HFFc6 (cell line): ENCODE measurements at regions not wholly inside any gene's neighbourhood (a gene's known extent, or its start where the extent isn't known, plus 50 kb on each side); places are given as distances from the start of the nearest gene placed in this dataset.

ENCODE experiments used
- DNase-seq: peaks from one replicate; pipeline ENCODE4 v3.0.0-alpha.2; 2018
- H3K27ac Mint-ChIP-seq: 2 replicates; pipeline ENCODE4 v1.8.0; 2020; ENCODE audit warnings: mild to moderate bottlenecking, mixed read lengths
- H3K27me3 Mint-ChIP-seq: 2 replicates; pipeline ENCODE4 v1.8.0; 2021; ENCODE audit warnings: mild to moderate bottlenecking, moderate library complexity, mixed read lengths; ENCODE audit not compliant: insufficient read depth
- H3K36me3 Mint-ChIP-seq: 2 replicates; pipeline ENCODE4 v1.8.0; 2021; ENCODE audit warnings: low read depth, mixed read lengths
- H3K4me1 Mint-ChIP-seq: 2 replicates; pipeline ENCODE4 v1.8.0; 2020; ENCODE audit warnings: low read depth, mixed read lengths
- H3K4me3 Mint-ChIP-seq: 2 replicates; pipeline ENCODE4 v1.8.0; 2020; ENCODE audit warnings: mild to moderate bottlenecking, moderate library complexity, mixed read lengths
- H3K9me3 Mint-ChIP-seq: 2 replicates; pipeline ENCODE4 v1.8.0; 2020; ENCODE audit warnings: mild to moderate bottlenecking, mixed read lengths
- TF ChIP-seq, protein P1 (sequence below): fragments of 200-600 bp; sonication (generic); IDR thresholded peaks from 2 replicates; pipeline ENCODE4 v1.5.0; 2021; ENCODE audit warnings: antibody characterized with exemption, mild to moderate bottlenecking

DNA sequence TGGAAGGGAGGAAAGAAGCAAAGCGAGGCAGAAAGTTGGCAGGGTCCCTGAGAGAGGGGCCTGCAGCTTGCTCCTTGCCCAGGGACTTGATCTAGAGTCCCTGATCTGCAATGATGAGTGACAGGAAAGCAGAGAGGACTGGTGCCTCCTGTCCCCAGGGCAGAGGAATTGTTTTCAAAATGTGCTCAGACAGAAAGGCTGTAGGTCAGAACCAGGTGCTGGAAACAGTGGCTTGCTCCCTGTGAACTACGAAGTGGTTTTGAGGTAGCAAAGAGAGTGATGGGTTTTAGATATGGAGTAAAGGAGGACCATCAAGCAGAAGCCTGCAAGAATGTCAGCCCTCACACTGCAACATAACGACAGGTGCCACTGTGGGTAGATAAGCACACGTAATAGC lies 164.9 kb upstream of the SERTAD2 start:
- no peak for DNase-seq
- TF ChIP-seq, protein P1, sequence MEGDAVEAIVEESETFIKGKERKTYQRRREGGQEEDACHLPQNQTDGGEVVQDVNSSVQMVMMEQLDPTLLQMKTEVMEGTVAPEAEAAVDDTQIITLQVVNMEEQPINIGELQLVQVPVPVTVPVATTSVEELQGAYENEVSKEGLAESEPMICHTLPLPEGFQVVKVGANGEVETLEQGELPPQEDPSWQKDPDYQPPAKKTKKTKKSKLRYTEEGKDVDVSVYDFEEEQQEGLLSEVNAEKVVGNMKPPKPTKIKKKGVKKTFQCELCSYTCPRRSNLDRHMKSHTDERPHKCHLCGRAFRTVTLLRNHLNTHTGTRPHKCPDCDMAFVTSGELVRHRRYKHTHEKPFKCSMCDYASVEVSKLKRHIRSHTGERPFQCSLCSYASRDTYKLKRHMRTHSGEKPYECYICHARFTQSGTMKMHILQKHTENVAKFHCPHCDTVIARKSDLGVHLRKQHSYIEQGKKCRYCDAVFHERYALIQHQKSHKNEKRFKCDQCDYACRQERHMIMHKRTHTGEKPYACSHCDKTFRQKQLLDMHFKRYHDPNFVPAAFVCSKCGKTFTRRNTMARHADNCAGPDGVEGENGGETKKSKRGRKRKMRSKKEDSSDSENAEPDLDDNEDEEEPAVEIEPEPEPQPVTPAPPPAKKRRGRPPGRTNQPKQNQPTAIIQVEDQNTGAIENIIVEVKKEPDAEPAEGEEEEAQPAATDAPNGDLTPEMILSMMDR: no peak
- Mint-ChIP-seq H3K27ac (no peak overlapping the region), H3K4me1 (peaks cover 23% of the 10 kb centered on the region), H3K9me3 (no peaks in the 10 kb centered on the region), H3K27me3 (peaks cover 1% of the 10 kb centered on the region), H3K36me3 (no peaks in the 10 kb centered on the region), H3K4me3 (no peak overlapping the region)

GRCh38 chr2:64819361-64819760 lies 165.6 kb upstream of the SERTAD2 start:
- peaks cover 1% of the 10 kb centered on the region for H3K27me3 Mint-ChIP-seq
- H3K27ac Mint-ChIP-seq: peak overlapping the region; percentile 67
- no peak for DNase-seq
- peaks cover 23% of the 10 kb centered on the region for H3K4me1 Mint-ChIP-seq
- TF ChIP-seq, protein P1: no peak
- no peaks in the 10 kb centered on the region for H3K9me3 Mint-ChIP-seq
- H3K36me3 Mint-ChIP-seq: no peaks in the 10 kb centered on the region
- H3K4me3 Mint-ChIP-seq: no peak overlapping the region; the same call in 1 of the 2 replicates

DNA sequence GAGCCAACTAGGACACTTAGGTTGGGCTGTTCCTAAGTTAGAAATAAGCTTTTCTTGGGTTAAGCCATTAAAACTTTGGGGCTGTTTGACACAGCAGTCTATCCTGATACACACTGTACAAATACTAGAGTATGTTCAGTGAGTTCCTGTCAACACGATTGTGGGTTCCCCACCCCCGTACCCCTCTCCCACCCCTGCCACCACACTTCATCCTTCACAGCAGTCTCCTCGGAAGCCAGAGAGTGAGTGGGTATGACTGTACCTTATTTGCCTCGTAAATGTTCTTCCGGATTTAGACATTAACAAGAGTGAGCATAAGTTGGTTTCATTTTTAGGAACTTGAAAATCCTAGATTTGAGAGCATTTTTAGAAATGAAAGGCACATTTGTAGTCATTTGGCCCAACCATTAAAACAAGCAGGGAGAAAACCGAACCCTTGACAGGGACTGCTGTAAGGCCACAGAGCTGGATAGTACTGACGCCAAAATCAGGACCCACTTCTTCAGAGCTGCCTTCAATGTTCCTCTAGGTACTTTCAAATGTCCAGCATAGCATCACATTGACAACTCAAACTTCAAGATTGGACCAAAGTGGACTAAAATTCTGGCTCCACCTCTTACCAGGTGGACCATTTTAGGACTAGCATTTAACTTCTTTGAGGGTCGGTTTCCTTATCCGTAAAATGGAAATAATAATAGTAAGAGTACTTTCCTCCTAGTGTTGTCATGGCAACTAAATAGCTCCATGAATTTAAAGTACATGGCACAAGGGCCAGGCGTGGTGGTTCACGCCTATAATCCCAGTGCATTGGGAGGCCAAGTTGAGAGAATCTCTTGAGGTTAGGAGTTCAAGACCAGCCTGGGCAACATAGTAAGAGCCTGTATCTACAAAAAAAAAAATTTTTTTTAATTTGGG lies 166.3 kb upstream of the SERTAD2 start:
- Mint-ChIP-seq H3K27me3 (peaks cover 1% of the 10 kb centered on the region), H3K36me3 (no peaks in the 10 kb centered on the region), H3K9me3 (no peaks in the 10 kb centered on the region), H3K27ac (peak overlapping the region; percentile 67), H3K4me3 (peak overlapping the region; percentile 53), H3K4me1 (peaks cover 23% of the 10 kb centered on the region)
- peak; percentile 40 for DNase-seq
- TF ChIP-seq, protein P1: no peak

DNA sequence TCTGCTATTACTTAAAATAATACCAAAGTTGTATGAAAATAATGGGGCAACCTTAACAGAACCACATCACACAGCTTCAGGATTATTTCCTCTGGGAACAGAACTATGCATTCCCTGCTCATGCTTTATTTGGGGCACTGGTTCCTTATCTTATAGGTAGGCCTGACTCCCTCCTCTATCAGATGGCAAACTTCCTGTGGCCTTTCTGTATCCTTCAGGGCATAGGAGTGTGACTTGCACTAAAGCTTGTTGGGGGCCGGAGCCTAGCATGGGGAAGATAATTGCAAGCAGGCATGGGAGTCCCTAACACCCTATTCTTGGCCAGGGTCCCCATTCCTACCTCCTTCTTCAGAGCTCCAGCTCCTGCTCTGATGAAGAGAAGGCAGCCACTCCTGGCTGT lies 167.2 kb upstream of the SERTAD2 start:
- no peak overlapping the region for H3K4me3 Mint-ChIP-seq
- TF ChIP-seq, protein P1: no peak
- H3K9me3 Mint-ChIP-seq: no peaks in the 10 kb centered on the region
- H3K4me1 Mint-ChIP-seq: peaks cover 25% of the 10 kb centered on the region
- DNase-seq: no peak
- no peak overlapping the region for H3K27ac Mint-ChIP-seq
- no peaks in the 10 kb centered on the region for H3K36me3 Mint-ChIP-seq
- peaks cover 1% of the 10 kb centered on the region for H3K27me3 Mint-ChIP-seq

- Mint-ChIP-seq H3K9me3 (no peaks in the 10 kb centered on the region), H3K4me1 (peaks cover 36% of the 10 kb centered on the region), H3K36me3 (no peaks in the 10 kb centered on the region), H3K4me3 (no peak overlapping the region), H3K27ac (no peak overlapping the region), H3K27me3 (no peaks in the 10 kb centered on the region)
- TF ChIP-seq, protein P1: no peak
- DNase-seq: no peak
Observed at GRCh38 chr2:64823794-64824193, 165.4 kb upstream of the SLC1A4 start.
